ENCODE measurements at regions not wholly inside any gene's neighbourhood (a gene's known extent, or its start where the extent isn't known, plus 50 kb on each side); places are given as distances from the start of the nearest gene placed in this dataset.

DNA sequence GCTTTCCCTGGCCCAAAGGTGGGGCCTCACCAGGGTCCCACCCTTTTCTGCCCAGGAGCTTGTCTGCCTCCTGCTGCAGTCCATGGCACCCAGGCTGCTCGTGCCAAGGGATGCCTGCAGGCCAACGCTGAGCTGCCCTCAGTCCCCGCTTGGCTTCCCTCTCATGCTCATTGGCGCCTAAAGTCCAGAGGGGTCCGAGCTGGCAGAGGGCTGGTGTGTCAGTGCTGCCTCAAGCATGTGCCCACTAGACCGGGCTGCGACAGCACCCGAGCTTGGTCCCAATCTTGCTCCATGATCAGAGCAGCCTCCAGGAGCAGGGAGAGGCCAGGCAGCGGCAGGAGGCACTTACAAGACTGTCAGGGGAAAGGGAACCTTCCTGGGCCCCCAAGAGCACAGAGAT lies 287.0 kb downstream of the ICOS start:
- DNase-seq (ENCODE audit: low read depth in 4 of 4, low spot score in 1 of 4) = no peak

- DNase-seq (ENCODE audit: low read depth in 4 of 4, low spot score in 1 of 4) = no peak
Measured at GRCh38 chr2:204225671-204226073, 289.1 kb downstream of the ICOS start.

GRCh38 chr2:204226305-204226880 lies 289.8 kb downstream of the ICOS start:
- DNase-seq (ENCODE audit: low read depth in 4 of 4, low spot score in 1 of 4) = no peak

DNA sequence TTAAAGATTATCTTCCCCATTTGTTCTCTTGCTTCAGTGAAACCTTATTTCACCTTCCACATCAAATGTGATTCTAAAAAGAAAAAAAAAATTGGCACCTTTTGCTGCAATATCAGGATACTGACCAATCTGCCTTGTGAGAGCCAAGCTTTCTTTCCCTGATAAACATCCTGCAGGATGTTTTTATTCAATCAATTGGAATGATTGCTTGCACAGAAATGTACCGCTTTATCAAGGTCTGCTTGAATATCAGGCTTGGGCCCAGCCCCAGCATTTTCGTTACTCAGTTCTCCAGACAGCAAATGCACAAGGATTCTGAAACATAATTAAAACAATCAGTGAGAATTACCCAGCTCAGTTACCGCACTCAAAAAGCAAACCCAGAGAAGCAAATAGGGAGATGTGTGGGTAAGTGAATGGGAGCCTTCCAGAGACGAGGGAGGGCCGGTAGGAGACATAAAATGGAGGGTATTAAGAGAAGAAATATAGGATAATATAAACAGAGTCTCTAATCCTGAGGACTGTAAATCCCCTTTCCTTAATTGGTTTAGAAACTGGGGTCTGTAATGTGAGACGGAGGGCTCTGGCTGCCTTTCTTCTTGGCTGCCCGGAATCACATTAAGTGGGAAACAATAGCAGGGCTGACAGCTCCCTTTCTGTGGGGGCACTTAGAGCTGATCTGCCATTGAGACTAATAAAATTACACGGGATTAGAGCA lies 291.8 kb downstream of the ICOS start:
- no peak for DNase-seq (ENCODE audit: low read depth in 4 of 4, low spot score in 1 of 4)

- no peak for DNase-seq (ENCODE audit: low read depth in 4 of 4, low spot score in 1 of 4)
Measured at GRCh38 chr2:204234248-204234647, 297.7 kb downstream of the ICOS start.

DNA sequence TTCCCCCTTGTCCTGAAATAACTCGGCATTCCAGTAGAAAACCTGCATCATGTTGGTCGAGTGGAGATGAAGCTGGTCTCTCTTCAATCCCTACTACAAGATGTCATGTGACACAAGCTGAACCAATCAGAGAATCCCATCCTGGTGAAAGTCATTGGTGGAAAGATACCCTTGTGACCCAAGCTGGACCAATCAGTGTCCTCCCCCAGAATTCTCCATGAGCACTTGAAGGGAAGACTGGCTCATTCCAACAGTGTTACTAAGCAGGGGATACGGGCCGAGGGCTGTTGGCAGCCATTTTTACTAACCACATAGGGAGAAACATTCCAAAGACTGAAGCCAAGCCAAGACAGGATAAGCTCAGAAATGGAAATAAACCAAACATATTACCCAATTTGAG lies 298.3 kb downstream of the ICOS start:
- no peak for DNase-seq (ENCODE audit: low read depth in 4 of 4, low spot score in 1 of 4)

- DNase-seq (ENCODE audit: low read depth in 4 of 4, low spot score in 1 of 4) = no peak
Measured at GRCh38 chr2:204237416-204237815, 300.9 kb downstream of the ICOS start.

DNA sequence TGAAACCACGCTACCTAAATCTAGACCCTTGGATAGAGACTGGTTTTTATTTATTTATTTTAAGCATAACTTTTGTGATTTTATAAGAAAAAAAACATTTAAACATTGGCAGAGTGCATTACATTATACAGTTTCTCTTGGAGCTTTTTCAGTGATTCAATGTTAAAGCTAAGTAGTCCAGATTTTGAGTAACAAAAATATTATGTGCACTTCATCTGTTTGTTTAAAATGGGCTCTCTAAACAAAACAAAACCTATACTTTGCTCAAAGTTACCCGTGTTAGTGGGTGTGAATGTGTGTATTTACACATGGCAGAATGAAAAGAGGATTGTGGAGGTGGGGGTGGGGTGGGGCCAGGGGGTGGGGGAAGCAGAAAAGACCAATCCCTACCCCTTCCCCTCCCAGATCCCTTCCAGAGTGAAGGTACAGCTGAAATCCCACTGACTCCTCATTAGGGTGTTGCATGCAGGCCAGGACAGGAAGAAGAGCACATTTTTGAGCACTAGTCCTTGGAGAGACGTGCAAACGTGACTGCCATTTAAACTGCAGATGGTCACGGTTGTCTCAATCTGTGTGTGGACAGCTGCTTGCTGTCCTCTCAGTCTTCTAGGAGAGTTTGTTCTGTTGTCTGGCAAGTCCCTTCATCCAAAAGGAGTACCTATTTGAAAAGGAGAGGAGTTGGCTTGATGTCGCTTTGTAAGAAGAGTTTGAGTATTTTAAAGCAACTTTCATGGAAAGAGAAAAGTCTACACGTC lies 303.0 kb downstream of the ICOS start:
- no peak for DNase-seq (ENCODE audit: low read depth in 4 of 4, low spot score in 1 of 4)

DNA sequence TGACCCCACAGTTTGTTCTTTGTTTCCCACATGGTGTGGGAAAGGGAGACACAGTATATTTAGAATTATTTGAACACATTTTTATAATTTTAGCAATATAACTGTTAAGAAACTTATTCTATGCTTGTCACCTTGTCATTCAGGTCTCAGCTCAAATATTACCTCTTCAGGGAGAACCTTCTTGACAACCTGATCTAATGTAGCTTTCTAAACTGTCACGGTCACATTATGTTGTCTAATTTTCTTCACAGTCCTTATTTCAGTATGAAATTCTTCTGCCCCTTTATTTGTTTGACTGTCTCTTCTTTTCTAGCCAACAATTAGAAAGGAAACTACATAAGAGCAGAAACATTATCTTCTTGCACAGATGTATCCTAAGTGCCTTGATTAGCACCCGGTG lies 304.3 kb upstream of the PARD3B start:
- DNase-seq (ENCODE audit: low read depth in 4 of 4, low spot score in 1 of 4) = no peak

GRCh38 chr2:204249437-204249836 lies 295.8 kb upstream of the PARD3B start:
- DNase-seq (ENCODE audit: low read depth in 4 of 4, low spot score in 1 of 4) = no peak

- DNase-seq (ENCODE audit: low read depth in 4 of 4, low spot score in 1 of 4) = no peak
Measured at GRCh38 chr2:204250692-204251091, 294.6 kb upstream of the PARD3B start.

- DNase-seq (ENCODE audit: low read depth in 4 of 4, low spot score in 1 of 4) = no peak
Measured at GRCh38 chr2:204251158-204251997, 293.9 kb upstream of the PARD3B start.

GRCh38 chr2:204251998-204252376 lies 293.3 kb upstream of the PARD3B start:
- DNase-seq (ENCODE audit: low read depth in 4 of 4, low spot score in 1 of 4) = no peak

- DNase-seq (ENCODE audit: low read depth in 4 of 4, low spot score in 1 of 4) = no peak
Measured at GRCh38 chr2:204255071-204255470, 290.2 kb upstream of the PARD3B start.

GRCh38 chr2:204255526-204255925 lies 289.7 kb upstream of the PARD3B start:
- DNase-seq (ENCODE audit: low read depth in 4 of 4, low spot score in 1 of 4) = no peak

DNA sequence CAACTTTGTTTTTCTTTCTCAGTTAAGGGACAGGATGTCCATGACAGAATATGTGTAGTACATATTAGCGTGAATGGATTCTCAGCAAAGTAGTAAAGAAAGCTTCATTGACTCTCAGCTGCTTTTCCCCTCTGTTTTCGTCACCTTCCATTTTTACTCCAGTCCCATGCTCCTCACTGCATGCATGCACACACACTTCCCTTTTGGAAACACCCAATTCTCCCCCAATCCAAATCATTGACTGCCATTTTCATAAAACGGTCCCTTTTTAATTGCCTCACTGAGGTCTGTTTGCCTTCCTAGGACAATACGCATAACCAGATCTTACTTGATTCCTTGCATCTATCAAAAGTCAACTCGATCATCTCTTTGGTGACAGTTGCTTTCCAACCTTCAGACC lies 287.5 kb upstream of the PARD3B start:
- no peak for DNase-seq (ENCODE audit: low read depth in 4 of 4, low spot score in 1 of 4)

- no peak for DNase-seq (ENCODE audit: low read depth in 4 of 4, low spot score in 1 of 4)
Measured at GRCh38 chr2:204258890-204259289, 286.4 kb upstream of the PARD3B start.

DNA sequence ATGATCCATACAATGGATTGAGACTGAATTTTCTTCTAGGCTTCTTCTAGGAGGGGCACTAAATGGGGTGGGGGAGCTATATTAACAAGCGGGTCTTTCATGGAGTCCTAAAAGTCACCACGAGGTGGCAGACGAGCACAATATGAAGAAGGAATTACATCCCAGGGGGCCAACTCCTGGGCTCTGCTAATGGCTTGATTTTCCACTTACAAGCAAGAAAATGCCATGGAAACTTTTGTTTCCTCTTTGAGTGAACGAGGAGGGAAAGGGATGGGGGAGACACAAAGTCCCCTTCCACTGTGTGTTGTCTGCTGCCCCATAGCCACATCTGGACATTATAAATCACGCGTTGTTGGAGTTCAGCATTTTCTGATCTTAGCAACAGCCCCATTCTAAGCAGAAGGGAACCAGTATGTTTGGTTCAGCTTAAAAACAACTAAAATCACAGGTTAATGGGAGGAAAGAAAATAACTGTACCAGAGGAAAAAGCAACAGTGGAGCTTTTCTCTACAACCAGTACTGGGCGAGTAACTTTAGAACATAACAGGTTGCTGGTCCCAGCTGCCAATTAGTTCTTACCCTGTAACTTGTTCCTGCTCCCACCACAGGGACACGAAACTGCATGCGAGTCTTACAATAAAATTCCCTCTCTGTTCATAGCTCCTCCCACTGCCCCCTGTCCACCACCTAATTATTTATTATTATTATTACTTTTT lies 285.0 kb upstream of the PARD3B start:
- peak; percentile 4 to 19 (median 15) for DNase-seq (ENCODE audit: low read depth in 4 of 4, low spot score in 1 of 4)

- DNase-seq (ENCODE audit: low read depth in 4 of 4, low spot score in 1 of 4) = no peak
Measured at GRCh38 chr2:204260901-204261300, 284.4 kb upstream of the PARD3B start.

- DNase-seq (ENCODE audit: low read depth in 4 of 4, low spot score in 1 of 4) = no peak
Measured at GRCh38 chr2:204261846-204262245, 283.4 kb upstream of the PARD3B start.

- no peak for DNase-seq (ENCODE audit: low read depth in 4 of 4, low spot score in 1 of 4)
Measured at GRCh38 chr2:204264085-204264553, 281.2 kb upstream of the PARD3B start.
